ENCODE measurements at regions not wholly inside any gene's neighbourhood (a gene's known extent, or its start where the extent isn't known, plus 50 kb on each side); places are given as distances from the start of the nearest gene placed in this dataset.

GRCh38 chr2:3099145-3099859 lies 278.3 kb downstream of the EIPR1 start:
- no peak for DNase-seq (ENCODE audit: extremely low read depth in 1 of 4, low spot score in 3 of 4)
- Histone ChIP-seq H3K4me3 (no peak overlapping the region), H3K9me3 (replicated peaks; ENCODE audit: control insufficient read depth, insufficient read depth, low read depth, low read length) (no peaks in the 10 kb centered on the region), H3K27ac (ENCODE audit: extremely low read depth, low read depth, low read length) (no peak overlapping the region), H3K9ac (ENCODE audit: insufficient read depth in 1 of 2, low read depth in 2 of 2, low read length in 2 of 2) (no peak overlapping the region), H3K4me2 (ENCODE audit: insufficient read depth, low read length) (no peak overlapping the region), H3K79me2 (ENCODE audit: control insufficient read depth, insufficient read depth, low read length) (no peaks in the 10 kb centered on the region), H3K4me1 (replicated peaks in 1 of 2; ENCODE audit: control insufficient read depth in 2 of 2, insufficient read depth in 2 of 2, low read length in 2 of 2) (peaks cover 13 to 26% of the 10 kb centered on the region in 2 experiments; a peak in 4 of 5 replicates), H3K27me3 (ENCODE audit: control insufficient read depth in 2 of 2, insufficient read depth in 2 of 2, low read length in 2 of 2) (peaks cover 38 to 66% of the 10 kb centered on the region in 2 experiments), H3K9me1 (ENCODE audit: control insufficient read depth, insufficient read depth, low read length) (peaks cover 3% of the 10 kb centered on the region), H4K20me1 (replicated peaks; ENCODE audit: control insufficient read depth, insufficient read depth, low read length) (no peaks in the 10 kb centered on the region), H2AFZ (ENCODE audit: low read depth, low read length) (no peak overlapping the region), H3K36me3 (ENCODE audit: control insufficient read depth, insufficient read depth, low read length) (no peaks in the 10 kb centered on the region)
- ChIA-PET POLR2A (no interaction called here), CTCF (ENCODE audit: low intra/inter-chr PET ratio) (no interaction called here)
- FAIRE-seq, result no peak
- TF ChIP-seq MBD1 (CRISPR knock-in tag; IDR thresholded peaks at IDR 0.05) (no peak), ZNF23 (CRISPR knock-in tag; IDR thresholded peaks at IDR 0.05) (0 out of 2 replicates have a peak, but pooled peaks have one; percentile 32), ZBTB17 (CRISPR knock-in tag; IDR thresholded peaks at IDR 0.05) (peak; percentile 65; the same call in 1 of the 2 replicates), NFE2L1 (tag; IDR thresholded peaks at IDR 0.05; ENCODE audit: borderline replicate concordance, low read depth) (no peak)
- intact Hi-C loops (cut with micrococcal nuclease) (no loop called here), in situ Hi-C loops (cut with MboI) (no loop called here)
- WGBS (ENCODE audit: insufficient coverage, low coverage, missing lambda C conversion rate), result 3% methylated on average over 6 of the region's 6 CpGs
- no peak for ATAC-seq
- no TSS peak for BruUV-seq (replicated peaks)

Data from K562 (cell line).